ENCODE measurements at regions not wholly inside any gene's neighbourhood (a gene's known extent, or its start where the extent isn't known, plus 50 kb on each side); places are given as distances from the start of the nearest gene placed in this dataset.

DNA sequence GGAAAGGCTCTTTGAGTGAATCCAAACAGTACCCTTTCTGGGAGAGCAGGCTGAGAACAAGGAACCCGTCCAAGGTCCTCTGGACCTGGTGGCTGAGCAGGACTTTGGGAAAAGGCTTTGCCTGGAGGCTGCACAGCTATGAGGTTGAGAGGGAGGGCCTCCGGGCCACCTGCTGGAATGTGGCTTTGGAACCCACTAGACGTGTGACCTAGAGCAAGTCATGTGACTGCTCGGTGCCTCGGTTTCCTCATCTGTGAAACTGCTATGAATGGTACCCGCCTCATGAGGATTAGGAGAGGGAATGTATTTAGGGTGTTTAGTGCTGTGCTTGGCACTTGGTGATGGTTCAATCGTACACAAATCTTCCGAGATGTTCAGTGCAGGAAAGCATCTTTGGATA is 50.4 kb downstream of the HAPSTR1 start:
- H3K27ac ChIP-seq (ENCODE audit: low read depth in 1 of 2, low read length in 2 of 2) = no peak overlapping the region
- H3K27me3 ChIP-seq (ENCODE audit: control insufficient read depth in 4 of 4, insufficient read depth in 4 of 4, low read length in 3 of 4) = no peaks in the 10 kb centered on the region
- TF ChIP-seq FOXA2 (IDR thresholded peaks at IDR 0.05) (no peak), NR2F2 (IDR thresholded peaks at IDR 0.05) (no peak), TAF1 (conservative IDR thresholded peaks at IDR 0.05) (no peak), HNF4A (conservative IDR thresholded peaks at IDR 0.05) (no peak), YY1 (IDR thresholded peaks at IDR 0.05) (no peak), RXRA (IDR thresholded peaks at IDR 0.05) (no peak), HNF4G (IDR thresholded peaks at IDR 0.05) (no peak), JUND (IDR thresholded peaks at IDR 0.05) (no peak), FOXA1 (IDR thresholded peaks at IDR 0.05) (no peak), SP1 (IDR thresholded peaks at IDR 0.05) (no peak), EGR1 (IDR thresholded peaks at IDR 0.05; ENCODE audit: low read depth in 2 of 2) (no peak), GABPA (IDR thresholded peaks at IDR 0.05 in 1 of 2, conservative IDR thresholded peaks at IDR 0.05 in 1 of 2) (no peak), RAD21 (IDR thresholded peaks at IDR 0.05) (no peak)
- TF ChIP-seq, protein P1, sequence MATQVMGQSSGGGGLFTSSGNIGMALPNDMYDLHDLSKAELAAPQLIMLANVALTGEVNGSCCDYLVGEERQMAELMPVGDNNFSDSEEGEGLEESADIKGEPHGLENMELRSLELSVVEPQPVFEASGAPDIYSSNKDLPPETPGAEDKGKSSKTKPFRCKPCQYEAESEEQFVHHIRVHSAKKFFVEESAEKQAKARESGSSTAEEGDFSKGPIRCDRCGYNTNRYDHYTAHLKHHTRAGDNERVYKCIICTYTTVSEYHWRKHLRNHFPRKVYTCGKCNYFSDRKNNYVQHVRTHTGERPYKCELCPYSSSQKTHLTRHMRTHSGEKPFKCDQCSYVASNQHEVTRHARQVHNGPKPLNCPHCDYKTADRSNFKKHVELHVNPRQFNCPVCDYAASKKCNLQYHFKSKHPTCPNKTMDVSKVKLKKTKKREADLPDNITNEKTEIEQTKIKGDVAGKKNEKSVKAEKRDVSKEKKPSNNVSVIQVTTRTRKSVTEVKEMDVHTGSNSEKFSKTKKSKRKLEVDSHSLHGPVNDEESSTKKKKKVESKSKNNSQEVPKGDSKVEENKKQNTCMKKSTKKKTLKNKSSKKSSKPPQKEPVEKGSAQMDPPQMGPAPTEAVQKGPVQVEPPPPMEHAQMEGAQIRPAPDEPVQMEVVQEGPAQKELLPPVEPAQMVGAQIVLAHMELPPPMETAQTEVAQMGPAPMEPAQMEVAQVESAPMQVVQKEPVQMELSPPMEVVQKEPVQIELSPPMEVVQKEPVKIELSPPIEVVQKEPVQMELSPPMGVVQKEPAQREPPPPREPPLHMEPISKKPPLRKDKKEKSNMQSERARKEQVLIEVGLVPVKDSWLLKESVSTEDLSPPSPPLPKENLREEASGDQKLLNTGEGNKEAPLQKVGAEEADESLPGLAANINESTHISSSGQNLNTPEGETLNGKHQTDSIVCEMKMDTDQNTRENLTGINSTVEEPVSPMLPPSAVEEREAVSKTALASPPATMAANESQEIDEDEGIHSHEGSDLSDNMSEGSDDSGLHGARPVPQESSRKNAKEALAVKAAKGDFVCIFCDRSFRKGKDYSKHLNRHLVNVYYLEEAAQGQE (IDR thresholded peaks at IDR 0.05) = no peak
- TF ChIP-seq, protein P2, sequence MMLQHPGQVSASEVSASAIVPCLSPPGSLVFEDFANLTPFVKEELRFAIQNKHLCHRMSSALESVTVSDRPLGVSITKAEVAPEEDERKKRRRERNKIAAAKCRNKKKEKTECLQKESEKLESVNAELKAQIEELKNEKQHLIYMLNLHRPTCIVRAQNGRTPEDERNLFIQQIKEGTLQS (IDR thresholded peaks at IDR 0.05) = no peak
- TF ChIP-seq, protein P3, sequence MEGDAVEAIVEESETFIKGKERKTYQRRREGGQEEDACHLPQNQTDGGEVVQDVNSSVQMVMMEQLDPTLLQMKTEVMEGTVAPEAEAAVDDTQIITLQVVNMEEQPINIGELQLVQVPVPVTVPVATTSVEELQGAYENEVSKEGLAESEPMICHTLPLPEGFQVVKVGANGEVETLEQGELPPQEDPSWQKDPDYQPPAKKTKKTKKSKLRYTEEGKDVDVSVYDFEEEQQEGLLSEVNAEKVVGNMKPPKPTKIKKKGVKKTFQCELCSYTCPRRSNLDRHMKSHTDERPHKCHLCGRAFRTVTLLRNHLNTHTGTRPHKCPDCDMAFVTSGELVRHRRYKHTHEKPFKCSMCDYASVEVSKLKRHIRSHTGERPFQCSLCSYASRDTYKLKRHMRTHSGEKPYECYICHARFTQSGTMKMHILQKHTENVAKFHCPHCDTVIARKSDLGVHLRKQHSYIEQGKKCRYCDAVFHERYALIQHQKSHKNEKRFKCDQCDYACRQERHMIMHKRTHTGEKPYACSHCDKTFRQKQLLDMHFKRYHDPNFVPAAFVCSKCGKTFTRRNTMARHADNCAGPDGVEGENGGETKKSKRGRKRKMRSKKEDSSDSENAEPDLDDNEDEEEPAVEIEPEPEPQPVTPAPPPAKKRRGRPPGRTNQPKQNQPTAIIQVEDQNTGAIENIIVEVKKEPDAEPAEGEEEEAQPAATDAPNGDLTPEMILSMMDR (IDR thresholded peaks at IDR 0.05; ENCODE audit: low read depth, low read length, missing input control) = no peak
- TF ChIP-seq, protein P4, sequence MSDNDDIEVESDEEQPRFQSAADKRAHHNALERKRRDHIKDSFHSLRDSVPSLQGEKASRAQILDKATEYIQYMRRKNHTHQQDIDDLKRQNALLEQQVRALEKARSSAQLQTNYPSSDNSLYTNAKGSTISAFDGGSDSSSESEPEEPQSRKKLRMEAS (IDR thresholded peaks at IDR 0.05) = no peak
- TF ChIP-seq, protein P5, sequence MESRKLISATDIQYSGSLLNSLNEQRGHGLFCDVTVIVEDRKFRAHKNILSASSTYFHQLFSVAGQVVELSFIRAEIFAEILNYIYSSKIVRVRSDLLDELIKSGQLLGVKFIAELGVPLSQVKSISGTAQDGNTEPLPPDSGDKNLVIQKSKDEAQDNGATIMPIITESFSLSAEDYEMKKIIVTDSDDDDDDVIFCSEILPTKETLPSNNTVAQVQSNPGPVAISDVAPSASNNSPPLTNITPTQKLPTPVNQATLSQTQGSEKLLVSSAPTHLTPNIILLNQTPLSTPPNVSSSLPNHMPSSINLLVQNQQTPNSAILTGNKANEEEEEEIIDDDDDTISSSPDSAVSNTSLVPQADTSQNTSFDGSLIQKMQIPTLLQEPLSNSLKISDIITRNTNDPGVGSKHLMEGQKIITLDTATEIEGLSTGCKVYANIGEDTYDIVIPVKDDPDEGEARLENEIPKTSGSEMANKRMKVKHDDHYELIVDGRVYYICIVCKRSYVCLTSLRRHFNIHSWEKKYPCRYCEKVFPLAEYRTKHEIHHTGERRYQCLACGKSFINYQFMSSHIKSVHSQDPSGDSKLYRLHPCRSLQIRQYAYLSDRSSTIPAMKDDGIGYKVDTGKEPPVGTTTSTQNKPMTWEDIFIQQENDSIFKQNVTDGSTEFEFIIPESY (IDR thresholded peaks at IDR 0.05) = no peak
- no peak overlapping the region for H3K9ac ChIP-seq (ENCODE audit: low read depth in 1 of 2, low read length in 2 of 2)
- no peak overlapping the region for H3K4me3 ChIP-seq (ENCODE audit: low read depth in 1 of 3, low read length in 3 of 3)
- 94% methylated on average over 8 of the region's 8 CpGs for WGBS
- H3K36me3 ChIP-seq (ENCODE audit: control insufficient read depth in 4 of 4, insufficient read depth in 3 of 4, low read depth in 1 of 4, low read length in 3 of 4) = no peaks in the 10 kb centered on the region
- DNase-seq (ENCODE audit: low spot score) = no peak
- H3K4me1 ChIP-seq (ENCODE audit: control insufficient read depth in 4 of 4, insufficient read depth in 4 of 4, low read length in 3 of 4) = peaks cover 0 to 8% (median 5%) of the 10 kb centered on the region in 4 donors
- no peaks in the 10 kb centered on the region for H3K9me3 ChIP-seq (ENCODE audit: control insufficient read depth in 4 of 4, low read length in 3 of 4)

Data from liver (tissue), 8 donors.